ENCODE measurements at regions not wholly inside any gene's neighbourhood (a gene's known extent, or its start where the extent isn't known, plus 50 kb on each side); places are given as distances from the start of the nearest gene placed in this dataset.

GRCh38 chr13:104809483-104809882, 1726.0 kb downstream of the EFNB2 start:
- intact Hi-C loops (cut with DNase I): no loop called here
- TF ChIP-seq POLR2A (IDR thresholded peaks at IDR 0.05) (no peak), CTCF (IDR thresholded peaks at IDR 0.05) (no peak), POLR2AphosphoS5 (IDR thresholded peaks at IDR 0.05; ENCODE audit: insufficient read depth in 1 of 2, low read depth in 1 of 2) (no peak)
- DNase-seq (ENCODE audit: extremely low spot score in 2 of 2): no peak
- Histone ChIP-seq H3K36me3 (no peaks in the 10 kb centered on the region), H3K4me3 (no peak overlapping the region), H3K27me3 (no peaks in the 10 kb centered on the region), H3K4me1 (no peaks in the 10 kb centered on the region), H3K27ac (no peak overlapping the region), H3K9me3 (no peaks in the 10 kb centered on the region)

GRCh38 chr13:104805346-104805745, 1730.1 kb downstream of the EFNB2 start:
- no peak overlapping the region for H3K4me3 ChIP-seq
- TF ChIP-seq POLR2AphosphoS5 (IDR thresholded peaks at IDR 0.05; ENCODE audit: insufficient read depth in 1 of 2, low read depth in 1 of 2): no peak
- H3K9me3 ChIP-seq: no peaks in the 10 kb centered on the region
- no peak for DNase-seq (ENCODE audit: extremely low spot score in 2 of 2)
- intact Hi-C loops (cut with DNase I): no loop called here
- H3K27ac ChIP-seq: no peak overlapping the region
- H3K27me3 ChIP-seq: no peaks in the 10 kb centered on the region
- H3K4me1 ChIP-seq: no peaks in the 10 kb centered on the region
- no peaks in the 10 kb centered on the region for H3K36me3 ChIP-seq

GRCh38 chr13:104799152-104799551, 1732.9 kb upstream of the SLC10A2 start:
- Histone ChIP-seq H3K9me3 (no peaks in the 10 kb centered on the region), H3K36me3 (no peaks in the 10 kb centered on the region), H3K4me3 (no peak overlapping the region), H3K4me1 (no peaks in the 10 kb centered on the region), H3K27me3 (no peaks in the 10 kb centered on the region), H3K27ac (no peak overlapping the region)
- intact Hi-C loops (cut with DNase I): no loop called here
- DNase-seq (ENCODE audit: extremely low spot score in 2 of 2): no peak
- TF ChIP-seq POLR2AphosphoS5 (IDR thresholded peaks at IDR 0.05; ENCODE audit: insufficient read depth in 1 of 2, low read depth in 1 of 2): no peak
- no peak for TF ChIP-seq CTCF (IDR thresholded peaks at IDR 0.05)
- no peak for TF ChIP-seq POLR2A (IDR thresholded peaks at IDR 0.05)

GRCh38 chr13:104798486-104798885, 1732.3 kb upstream of the SLC10A2 start:
- Histone ChIP-seq H3K27me3 (no peaks in the 10 kb centered on the region), H3K4me3 (no peak overlapping the region), H3K27ac (no peak overlapping the region), H3K9me3 (no peaks in the 10 kb centered on the region), H3K4me1 (no peaks in the 10 kb centered on the region), H3K36me3 (no peaks in the 10 kb centered on the region)
- TF ChIP-seq POLR2AphosphoS5 (IDR thresholded peaks at IDR 0.05; ENCODE audit: insufficient read depth in 1 of 2, low read depth in 1 of 2) (no peak), CTCF (IDR thresholded peaks at IDR 0.05) (no peak), POLR2A (IDR thresholded peaks at IDR 0.05) (no peak)
- no peak for DNase-seq (ENCODE audit: extremely low spot score in 2 of 2)
- intact Hi-C loops (cut with DNase I): no loop called here

GRCh38 chr13:104796581-104796980, 1730.4 kb upstream of the SLC10A2 start:
- no peak overlapping the region for H3K27ac ChIP-seq
- no peaks in the 10 kb centered on the region for H3K27me3 ChIP-seq
- DNase-seq (ENCODE audit: extremely low spot score in 2 of 2): no peak
- TF ChIP-seq POLR2AphosphoS5 (IDR thresholded peaks at IDR 0.05; ENCODE audit: insufficient read depth in 1 of 2, low read depth in 1 of 2): no peak
- TF ChIP-seq POLR2A (IDR thresholded peaks at IDR 0.05): no peak
- TF ChIP-seq CTCF (IDR thresholded peaks at IDR 0.05): no peak
- H3K4me1 ChIP-seq: no peaks in the 10 kb centered on the region
- no peaks in the 10 kb centered on the region for H3K36me3 ChIP-seq
- no peak overlapping the region for H3K4me3 ChIP-seq
- intact Hi-C loops (cut with DNase I): no loop called here
- no peaks in the 10 kb centered on the region for H3K9me3 ChIP-seq

GRCh38 chr13:104785952-104786351, 1719.7 kb upstream of the SLC10A2 start:
- Histone ChIP-seq H3K9me3 (no peaks in the 10 kb centered on the region), H3K27ac (no peak overlapping the region), H3K4me1 (no peaks in the 10 kb centered on the region), H3K4me3 (no peak overlapping the region), H3K36me3 (no peaks in the 10 kb centered on the region), H3K27me3 (no peaks in the 10 kb centered on the region)
- no peak for TF ChIP-seq CTCF (IDR thresholded peaks at IDR 0.05)
- TF ChIP-seq POLR2A (IDR thresholded peaks at IDR 0.05): no peak
- TF ChIP-seq POLR2AphosphoS5 (IDR thresholded peaks at IDR 0.05; ENCODE audit: insufficient read depth in 1 of 2, low read depth in 1 of 2): no peak
- intact Hi-C loops (cut with DNase I): no loop called here
- no peak for DNase-seq (ENCODE audit: extremely low spot score in 2 of 2)

Measured in vagina (tissue), 2 donors.